ENCODE measurements at regions not wholly inside any gene's neighbourhood (a gene's known extent, or its start where the extent isn't known, plus 50 kb on each side); places are given as distances from the start of the nearest gene placed in this dataset.

DNA sequence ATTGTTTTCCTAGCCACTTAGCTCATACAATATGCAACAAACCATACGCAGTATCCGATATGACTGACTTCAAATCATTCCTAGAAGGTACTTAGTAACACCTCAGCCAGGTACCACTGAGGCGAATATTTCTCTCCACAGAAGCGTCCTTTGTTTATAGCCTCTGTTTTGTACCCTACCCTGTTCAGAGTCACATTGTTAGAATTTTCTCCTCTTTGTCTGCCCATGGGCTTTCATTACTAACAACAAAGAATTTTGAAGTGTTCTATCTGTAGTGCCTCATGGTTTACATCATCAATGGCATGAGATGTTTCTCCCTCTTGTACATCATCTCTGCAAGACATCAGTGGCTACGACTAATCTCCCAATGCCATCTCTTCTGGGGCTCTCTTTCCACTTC, 212.4 kb upstream of the GLI3 start:
- TF ChIP-seq, protein P1, sequence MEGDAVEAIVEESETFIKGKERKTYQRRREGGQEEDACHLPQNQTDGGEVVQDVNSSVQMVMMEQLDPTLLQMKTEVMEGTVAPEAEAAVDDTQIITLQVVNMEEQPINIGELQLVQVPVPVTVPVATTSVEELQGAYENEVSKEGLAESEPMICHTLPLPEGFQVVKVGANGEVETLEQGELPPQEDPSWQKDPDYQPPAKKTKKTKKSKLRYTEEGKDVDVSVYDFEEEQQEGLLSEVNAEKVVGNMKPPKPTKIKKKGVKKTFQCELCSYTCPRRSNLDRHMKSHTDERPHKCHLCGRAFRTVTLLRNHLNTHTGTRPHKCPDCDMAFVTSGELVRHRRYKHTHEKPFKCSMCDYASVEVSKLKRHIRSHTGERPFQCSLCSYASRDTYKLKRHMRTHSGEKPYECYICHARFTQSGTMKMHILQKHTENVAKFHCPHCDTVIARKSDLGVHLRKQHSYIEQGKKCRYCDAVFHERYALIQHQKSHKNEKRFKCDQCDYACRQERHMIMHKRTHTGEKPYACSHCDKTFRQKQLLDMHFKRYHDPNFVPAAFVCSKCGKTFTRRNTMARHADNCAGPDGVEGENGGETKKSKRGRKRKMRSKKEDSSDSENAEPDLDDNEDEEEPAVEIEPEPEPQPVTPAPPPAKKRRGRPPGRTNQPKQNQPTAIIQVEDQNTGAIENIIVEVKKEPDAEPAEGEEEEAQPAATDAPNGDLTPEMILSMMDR (IDR thresholded peaks at IDR 0.05; ENCODE audit: insufficient read depth, low read depth, low read length) = no peak
- TF ChIP-seq EZH2 (IDR thresholded peaks at IDR 0.05; ENCODE audit: insufficient read depth, low read length) = no peak

Data from astrocyte (in vitro differentiated cells and primary cell).